ENCODE measurements at regions not wholly inside any gene's neighbourhood (a gene's known extent, or its start where the extent isn't known, plus 50 kb on each side); places are given as distances from the start of the nearest gene placed in this dataset.

DNA sequence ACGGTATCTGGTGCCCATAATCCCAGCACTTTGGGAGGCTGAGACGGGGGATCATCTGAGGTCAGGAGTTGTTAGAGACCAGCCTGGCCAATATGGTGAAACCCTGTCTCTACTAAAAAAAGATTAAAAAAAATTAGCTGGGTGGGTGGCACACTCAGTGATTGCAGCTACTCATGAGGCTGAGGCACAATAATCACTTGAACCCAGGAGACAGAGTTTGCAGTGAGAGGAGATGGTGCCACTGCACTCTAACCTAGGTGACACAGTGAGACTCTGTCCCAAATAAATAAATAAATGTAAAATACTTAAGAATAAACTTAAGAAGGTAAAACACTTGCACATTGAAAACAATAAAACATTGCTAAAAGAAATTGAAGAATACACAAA, 90.4 kb downstream of the ZNF280B start:
- no peak overlapping the region for H3K27ac ChIP-seq (ENCODE audit: low read depth in 1 of 3, low read length in 2 of 3)
- no peak overlapping the region for H3K4me3 ChIP-seq (ENCODE audit: low read depth in 1 of 3, low read length in 3 of 3)
- H3K36me3 ChIP-seq (ENCODE audit: control insufficient read depth in 3 of 3, insufficient read depth in 2 of 3, low read depth in 1 of 3, low read length in 3 of 3) = no peaks in the 10 kb centered on the region
- no peaks in the 10 kb centered on the region for H3K9me3 ChIP-seq (ENCODE audit: control insufficient read depth in 2 of 2, insufficient read depth in 1 of 2, low read depth in 1 of 2, low read length in 1 of 2)
- DNase-seq (no peak), FAIRE-seq (no peak)
- peaks cover 0 to 18% (median 8%) of the 10 kb centered on the region in 3 donors for H3K27me3 ChIP-seq (ENCODE audit: control insufficient read depth in 3 of 3, insufficient read depth in 3 of 3, low read length in 3 of 3)
- H3K4me1 ChIP-seq (ENCODE audit: control insufficient read depth in 3 of 3, insufficient read depth in 2 of 3, low read depth in 1 of 3, low read length in 2 of 3) = no peaks in the 10 kb centered on the region
- WGBS, 3 donors = 86 to 94% (median 91%) methylated on average over 2 of the region's 2 CpGs

DNA sequence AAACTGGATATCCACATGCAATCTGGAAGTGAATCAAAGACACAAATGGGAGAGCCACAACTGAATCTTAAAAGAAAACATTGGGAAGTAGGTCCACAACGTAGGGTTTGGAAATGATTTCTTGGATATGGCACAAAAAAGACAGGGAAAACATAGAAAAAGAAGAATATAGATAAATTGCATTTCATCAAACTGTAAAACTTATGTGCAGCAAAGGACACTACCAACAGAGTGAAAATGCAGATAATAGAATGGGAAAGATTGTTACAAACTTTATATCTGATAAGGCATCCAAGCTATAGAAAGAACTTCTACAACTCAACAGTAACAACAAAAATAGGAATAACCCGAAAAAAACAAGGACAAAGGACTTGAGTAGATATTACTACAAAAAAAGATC, 89.6 kb downstream of the ZNF280B start:
- Histone ChIP-seq H3K4me1 (ENCODE audit: control insufficient read depth in 3 of 3, insufficient read depth in 2 of 3, low read depth in 1 of 3, low read length in 2 of 3) (no peaks in the 10 kb centered on the region), H3K27ac (ENCODE audit: low read depth in 1 of 3, low read length in 2 of 3) (no peak overlapping the region), H3K27me3 (ENCODE audit: control insufficient read depth in 3 of 3, insufficient read depth in 3 of 3, low read length in 3 of 3) (peaks cover 0 to 18% (median 8%) of the 10 kb centered on the region in 3 donors), H3K4me3 (ENCODE audit: low read depth in 1 of 3, low read length in 3 of 3) (no peak overlapping the region), H3K36me3 (ENCODE audit: control insufficient read depth in 3 of 3, insufficient read depth in 2 of 3, low read depth in 1 of 3, low read length in 3 of 3) (no peaks in the 10 kb centered on the region), H3K9me3 (ENCODE audit: control insufficient read depth in 2 of 2, insufficient read depth in 1 of 2, low read depth in 1 of 2, low read length in 1 of 2) (no peaks in the 10 kb centered on the region)
- DNase-seq (no peak), FAIRE-seq (no peak)
- 48 to 52% (median 50%) methylated on average over 2 of the region's 2 CpGs for WGBS, 3 donors

DNA sequence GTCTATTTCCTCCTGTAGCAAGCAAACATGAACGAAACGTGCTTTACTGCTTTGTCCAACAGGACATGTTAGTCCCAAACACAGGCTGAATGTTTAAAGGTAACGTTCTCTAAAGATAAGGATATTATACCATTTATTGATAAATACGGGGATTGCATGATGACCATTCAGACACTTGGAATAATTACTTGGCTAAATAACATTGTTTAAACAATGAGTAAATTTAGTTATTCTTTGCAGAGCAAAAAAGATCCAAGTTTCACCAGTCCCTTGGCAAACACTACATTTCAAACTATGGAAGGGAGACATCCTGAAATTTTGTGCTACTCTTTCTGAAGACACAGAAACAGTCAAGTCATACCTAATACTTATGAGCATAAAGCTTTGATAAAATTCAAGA, 88.0 kb downstream of the ZNF280B start:
- no peaks in the 10 kb centered on the region for H3K36me3 ChIP-seq (ENCODE audit: control insufficient read depth in 3 of 3, insufficient read depth in 2 of 3, low read depth in 1 of 3, low read length in 3 of 3)
- H3K27me3 ChIP-seq (ENCODE audit: control insufficient read depth in 3 of 3, insufficient read depth in 3 of 3, low read length in 3 of 3) = peaks cover 0 to 18% (median 4%) of the 10 kb centered on the region in 3 donors
- FAIRE-seq = no peak
- no peak overlapping the region for H3K4me3 ChIP-seq (ENCODE audit: low read depth in 1 of 3, low read length in 3 of 3)
- no peak for DNase-seq
- no peak overlapping the region for H3K27ac ChIP-seq (ENCODE audit: low read depth in 1 of 3, low read length in 2 of 3)
- 21 to 50% (median 38%) methylated on average over 4 of the region's 4 CpGs for WGBS, 3 donors
- H3K4me1 ChIP-seq (ENCODE audit: control insufficient read depth in 3 of 3, insufficient read depth in 2 of 3, low read depth in 1 of 3, low read length in 2 of 3) = no peaks in the 10 kb centered on the region
- H3K9me3 ChIP-seq (ENCODE audit: control insufficient read depth in 2 of 2, insufficient read depth in 1 of 2, low read depth in 1 of 2, low read length in 1 of 2) = no peaks in the 10 kb centered on the region

DNA sequence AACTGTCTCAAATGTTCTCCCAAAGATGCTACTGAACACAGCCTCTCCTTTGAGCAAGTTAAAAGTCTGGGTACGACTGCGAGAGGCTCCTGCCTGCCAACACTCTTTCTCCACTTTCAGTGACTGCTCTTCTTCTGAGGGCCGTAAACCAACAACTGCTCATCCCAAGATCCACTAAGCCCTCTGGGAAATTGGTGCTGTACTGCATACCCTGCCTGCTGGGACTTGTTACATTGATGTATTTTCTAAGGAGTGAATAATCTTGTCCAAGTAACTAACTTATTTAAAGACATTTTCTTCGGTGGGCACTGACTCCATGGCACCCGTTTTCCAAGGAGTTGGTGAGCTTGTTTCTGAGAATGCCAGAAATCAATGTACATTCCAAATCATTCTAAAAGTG, 87.2 kb downstream of the ZNF280B start:
- Histone ChIP-seq H3K4me1 (ENCODE audit: control insufficient read depth in 3 of 3, insufficient read depth in 2 of 3, low read depth in 1 of 3, low read length in 2 of 3) (no peaks in the 10 kb centered on the region), H3K9me3 (ENCODE audit: control insufficient read depth in 2 of 2, insufficient read depth in 1 of 2, low read depth in 1 of 2, low read length in 1 of 2) (no peaks in the 10 kb centered on the region), H3K27ac (ENCODE audit: low read depth in 1 of 3, low read length in 2 of 3) (no peak overlapping the region), H3K27me3 (ENCODE audit: control insufficient read depth in 3 of 3, insufficient read depth in 3 of 3, low read length in 3 of 3) (peaks cover 0 to 20% (median 4%) of the 10 kb centered on the region in 3 donors), H3K4me3 (ENCODE audit: low read depth in 1 of 3, low read length in 3 of 3) (no peak overlapping the region), H3K36me3 (ENCODE audit: control insufficient read depth in 3 of 3, insufficient read depth in 2 of 3, low read depth in 1 of 3, low read length in 3 of 3) (no peaks in the 10 kb centered on the region)
- FAIRE-seq = no peak
- 80 to 88% (median 85%) methylated on average over 5 of the region's 5 CpGs for WGBS, 3 donors
- no peak for DNase-seq

DNA sequence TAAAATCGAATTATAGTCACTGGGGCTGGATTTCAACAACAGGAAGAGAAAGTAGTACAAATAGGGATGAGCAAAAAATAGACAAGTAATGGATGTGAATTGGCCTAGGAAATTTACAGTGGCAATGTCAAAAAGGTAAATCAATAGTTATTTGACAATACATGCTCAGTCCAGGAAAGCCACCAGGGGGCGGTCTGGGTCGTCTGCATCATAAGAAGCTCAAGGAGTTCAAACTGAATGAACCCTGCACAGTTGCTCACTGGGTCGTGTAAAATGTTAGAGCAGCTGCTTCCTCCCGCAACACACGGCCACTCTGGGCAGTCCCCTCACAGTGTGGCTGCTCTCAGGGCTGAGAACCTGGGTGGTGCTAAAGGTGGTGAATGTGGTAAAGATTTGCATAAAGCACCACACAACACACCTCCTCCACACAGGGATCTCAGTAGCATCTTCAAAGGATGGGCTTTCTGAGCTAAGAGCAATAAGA, 85.9 kb downstream of the ZNF280B start:
- no peak overlapping the region for H3K27ac ChIP-seq (ENCODE audit: low read depth in 1 of 3, low read length in 2 of 3)
- 0 to 3% (median 0%) methylated on average over 6 of the region's 6 CpGs for WGBS, 3 donors
- no peaks in the 10 kb centered on the region for H3K36me3 ChIP-seq (ENCODE audit: control insufficient read depth in 3 of 3, insufficient read depth in 2 of 3, low read depth in 1 of 3, low read length in 3 of 3)
- H3K4me1 ChIP-seq (ENCODE audit: control insufficient read depth in 3 of 3, insufficient read depth in 2 of 3, low read depth in 1 of 3, low read length in 2 of 3) = no peaks in the 10 kb centered on the region
- peaks cover 0 to 14% (median 0%) of the 10 kb centered on the region in 3 donors for H3K27me3 ChIP-seq (ENCODE audit: control insufficient read depth in 3 of 3, insufficient read depth in 3 of 3, low read length in 3 of 3)
- no peak overlapping the region for H3K4me3 ChIP-seq (ENCODE audit: low read depth in 1 of 3, low read length in 3 of 3)
- FAIRE-seq = no peak
- DNase-seq = peak; percentile 69 to 80
- no peaks in the 10 kb centered on the region for H3K9me3 ChIP-seq (ENCODE audit: control insufficient read depth in 2 of 2, insufficient read depth in 1 of 2, low read depth in 1 of 2, low read length in 1 of 2)

DNA sequence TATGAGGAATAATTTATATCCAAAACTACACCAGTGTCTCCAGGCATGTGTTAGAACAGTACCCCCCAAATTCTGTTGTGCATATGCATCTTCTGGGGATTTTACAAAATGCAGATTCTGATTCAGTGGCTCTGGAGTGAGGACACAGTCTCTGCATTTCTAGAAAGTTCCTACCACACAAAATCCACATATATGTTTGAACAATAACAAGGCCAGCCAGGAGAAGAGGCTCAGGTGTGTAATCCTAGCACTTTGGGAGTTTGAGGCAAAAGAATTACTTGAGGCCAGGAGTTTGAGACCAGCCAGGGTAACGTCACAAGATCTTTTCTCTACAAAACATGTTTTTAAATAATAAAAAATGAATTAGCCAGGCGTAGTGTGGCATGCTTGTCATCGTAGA, 84.9 kb downstream of the ZNF280B start:
- H3K9me3 ChIP-seq (ENCODE audit: control insufficient read depth in 2 of 2, insufficient read depth in 1 of 2, low read depth in 1 of 2, low read length in 1 of 2) = no peaks in the 10 kb centered on the region
- no peak for DNase-seq
- FAIRE-seq = no peak

DNA sequence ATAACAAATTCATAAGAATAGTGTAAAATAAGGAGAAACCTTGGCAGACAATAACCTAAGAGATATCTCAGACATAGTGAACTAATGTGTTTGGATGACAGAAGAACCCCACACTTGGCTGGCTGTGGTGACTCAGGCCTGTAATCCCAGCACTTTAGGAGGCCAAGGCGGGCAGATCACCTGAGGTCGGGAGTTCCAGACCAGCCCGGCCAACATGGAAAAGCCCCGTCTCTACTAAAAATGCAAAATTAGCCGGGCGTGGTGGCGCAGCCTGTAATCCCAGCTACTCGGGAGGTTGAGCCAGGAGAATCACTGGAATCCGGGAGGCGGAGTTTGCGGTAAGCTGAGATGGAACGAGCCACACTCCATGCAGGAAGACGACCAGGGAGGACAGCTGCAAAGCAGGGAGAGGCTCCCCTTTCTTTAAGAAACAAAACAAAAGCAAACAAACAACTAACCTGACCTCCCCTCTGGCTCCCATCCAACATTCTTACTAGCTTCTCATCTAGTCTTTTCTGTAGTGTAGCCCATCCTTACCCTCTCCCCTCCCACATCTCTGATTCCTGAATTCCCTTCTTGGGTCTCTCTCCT, 84.2 kb downstream of the ZNF280B start:
- H3K27ac ChIP-seq (ENCODE audit: low read depth in 1 of 3, low read length in 2 of 3) = no peak overlapping the region
- no peaks in the 10 kb centered on the region for H3K9me3 ChIP-seq (ENCODE audit: control insufficient read depth in 2 of 2, insufficient read depth in 1 of 2, low read depth in 1 of 2, low read length in 1 of 2)
- H3K4me3 ChIP-seq (ENCODE audit: low read depth in 1 of 3, low read length in 3 of 3) = no peak overlapping the region
- peaks cover 0 to 20% (median 0%) of the 10 kb centered on the region in 3 donors for H3K27me3 ChIP-seq (ENCODE audit: control insufficient read depth in 3 of 3, insufficient read depth in 3 of 3, low read length in 3 of 3)
- no peaks in the 10 kb centered on the region for H3K4me1 ChIP-seq (ENCODE audit: control insufficient read depth in 3 of 3, insufficient read depth in 2 of 3, low read depth in 1 of 3, low read length in 2 of 3)
- FAIRE-seq (no peak), DNase-seq (no peak)
- WGBS, 3 donors = 55 to 62% (median 61%) methylated on average over 13 of the region's 13 CpGs
- no peaks in the 10 kb centered on the region for H3K36me3 ChIP-seq (ENCODE audit: control insufficient read depth in 3 of 3, insufficient read depth in 2 of 3, low read depth in 1 of 3, low read length in 3 of 3)

More for the DNA sequence above, 84.9 kb downstream of the ZNF280B start:
- no peaks in the 10 kb centered on the region for H3K4me1 ChIP-seq (ENCODE audit: control insufficient read depth in 3 of 3, insufficient read depth in 2 of 3, low read depth in 1 of 3, low read length in 2 of 3)
- H3K27me3 ChIP-seq (ENCODE audit: control insufficient read depth in 3 of 3, insufficient read depth in 3 of 3, low read length in 3 of 3) = peaks cover 0 to 17% (median 0%) of the 10 kb centered on the region in 3 donors
- 84 to 91% (median 91%) methylated on average over 3 of the region's 3 CpGs for WGBS, 3 donors
- no peak overlapping the region for H3K27ac ChIP-seq (ENCODE audit: low read depth in 1 of 3, low read length in 2 of 3)
- H3K36me3 ChIP-seq (ENCODE audit: control insufficient read depth in 3 of 3, insufficient read depth in 2 of 3, low read depth in 1 of 3, low read length in 3 of 3) = no peaks in the 10 kb centered on the region
- no peak overlapping the region for H3K4me3 ChIP-seq (ENCODE audit: low read depth in 1 of 3, low read length in 3 of 3)

DNA sequence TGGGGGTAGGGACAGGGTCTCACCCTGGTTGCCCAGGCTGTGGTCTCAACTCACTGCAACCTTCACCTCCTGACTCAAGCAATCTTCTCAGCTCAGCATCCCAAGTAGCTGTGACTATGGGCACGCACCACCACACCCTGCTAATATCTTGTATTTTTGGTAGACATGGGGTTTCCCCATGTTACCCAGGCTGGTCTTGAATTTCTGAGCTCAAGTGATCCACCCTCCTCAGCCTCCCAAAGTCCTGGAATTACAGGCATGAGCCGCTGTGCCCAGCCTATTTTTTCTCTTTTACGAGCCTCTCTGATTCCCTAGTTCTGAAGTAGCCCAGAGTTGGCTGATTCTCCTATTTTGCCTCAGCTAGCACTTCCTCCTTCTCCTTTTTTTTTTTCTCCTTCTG, 83.6 kb downstream of the ZNF280B start:
- no peaks in the 10 kb centered on the region for H3K9me3 ChIP-seq (ENCODE audit: control insufficient read depth in 2 of 2, insufficient read depth in 1 of 2, low read depth in 1 of 2, low read length in 1 of 2)
- H3K27ac ChIP-seq (ENCODE audit: low read depth in 1 of 3, low read length in 2 of 3) = no peak overlapping the region
- no peak overlapping the region for H3K4me3 ChIP-seq (ENCODE audit: low read depth in 1 of 3, low read length in 3 of 3)
- H3K27me3 ChIP-seq (ENCODE audit: control insufficient read depth in 3 of 3, insufficient read depth in 3 of 3, low read length in 3 of 3) = peaks cover 0 to 19% (median 0%) of the 10 kb centered on the region in 3 donors
- no peaks in the 10 kb centered on the region for H3K4me1 ChIP-seq (ENCODE audit: control insufficient read depth in 3 of 3, insufficient read depth in 2 of 3, low read depth in 1 of 3, low read length in 2 of 3)
- no peak for DNase-seq
- H3K36me3 ChIP-seq (ENCODE audit: control insufficient read depth in 3 of 3, insufficient read depth in 2 of 3, low read depth in 1 of 3, low read length in 3 of 3) = no peaks in the 10 kb centered on the region
- FAIRE-seq = no peak
- 75 to 84% (median 79%) methylated on average over 3 of the region's 3 CpGs for WGBS, 3 donors

DNA sequence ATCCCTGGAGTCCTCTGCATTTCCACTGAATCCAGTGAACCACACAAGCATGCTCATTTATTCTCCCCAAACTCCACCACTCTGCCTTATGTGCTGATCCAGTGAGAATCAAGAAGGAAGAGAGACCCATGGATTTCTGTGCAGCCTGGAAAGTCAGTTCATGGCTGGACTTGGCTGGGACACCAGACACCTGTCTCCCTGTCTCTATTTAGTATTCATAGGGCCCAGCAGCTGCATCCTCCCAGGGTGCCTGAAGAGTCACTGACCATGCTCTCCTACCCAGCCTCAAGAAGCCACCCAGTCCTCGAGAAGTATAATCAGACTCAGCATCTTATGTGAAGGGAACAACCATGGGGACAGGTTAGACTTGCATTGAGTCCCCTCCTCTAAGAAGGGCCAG, 83.2 kb downstream of the ZNF280B start:
- peaks cover 0 to 15% (median 0%) of the 10 kb centered on the region in 3 donors for H3K27me3 ChIP-seq (ENCODE audit: control insufficient read depth in 3 of 3, insufficient read depth in 3 of 3, low read length in 3 of 3)
- no peaks in the 10 kb centered on the region for H3K36me3 ChIP-seq (ENCODE audit: control insufficient read depth in 3 of 3, insufficient read depth in 2 of 3, low read depth in 1 of 3, low read length in 3 of 3)
- H3K4me1 ChIP-seq (ENCODE audit: control insufficient read depth in 3 of 3, insufficient read depth in 2 of 3, low read depth in 1 of 3, low read length in 2 of 3) = no peaks in the 10 kb centered on the region
- FAIRE-seq (no peak), DNase-seq (no peak)
- H3K9me3 ChIP-seq (ENCODE audit: control insufficient read depth in 2 of 2, insufficient read depth in 1 of 2, low read depth in 1 of 2, low read length in 1 of 2) = no peaks in the 10 kb centered on the region
- H3K27ac ChIP-seq (ENCODE audit: low read depth in 1 of 3, low read length in 2 of 3) = no peak overlapping the region
- 52 to 81% (median 61%) methylated on average over 1 of the region's 1 CpG for WGBS, 3 donors
- H3K4me3 ChIP-seq (ENCODE audit: low read depth in 1 of 3, low read length in 3 of 3) = no peak overlapping the region

All from small intestine (tissue), 7 donors.